WTC11 (cell line): ENCODE measurements at regions not wholly inside any gene's neighbourhood (a gene's known extent, or its start where the extent isn't known, plus 50 kb on each side); places are given as distances from the start of the nearest gene placed in this dataset.

Experiments
- ATAC-seq: fragments of 200-7000 bp; cut with Tn5 transposase; 2 replicates; pipeline ENCODE4 v1.10.0; 2021; ENCODE audit warnings: mild to moderate bottlenecking, moderate library complexity
- CTCF ChIA-PET: fragments of 300-600 bp; sonication (Branson Sonifier 250); formaldehyde crosslinking; loops from one replicate; lab custom pipeline; 2021; ENCODE audit warnings: antibody characterized with exemption; lab: Charles Lee
- POLR2A ChIA-PET: fragments of 350-600 bp; sonication (Branson Sonifier 250); formaldehyde crosslinking; loops from one replicate; lab custom pipeline; 2021; ENCODE audit warnings: antibody characterized with exemption; lab: Charles Lee
- DNase-seq: peaks from one replicate; pipeline ENCODE4 v3.0.0; 2021; ENCODE audit warnings: low spot score
- H3K27ac Mint-ChIP-seq: 2 replicates; pipeline ENCODE4 v1.8.0; 2021; ENCODE audit warnings: mixed read lengths
- H3K27me3 Mint-ChIP-seq: 2 replicates; pipeline ENCODE4 v1.8.0; 2021; ENCODE audit warnings: low read depth, mild to moderate bottlenecking, moderate library complexity, mixed read lengths
- H3K36me3 Mint-ChIP-seq: 2 replicates; pipeline ENCODE4 v1.8.0; 2021; ENCODE audit warnings: mixed read lengths
- H3K4me1 Mint-ChIP-seq: 2 replicates; pipeline ENCODE4 v1.8.0; 2022; ENCODE audit warnings: mixed read lengths
- H3K4me3 Mint-ChIP-seq: 2 replicates; pipeline ENCODE4 v1.8.0; 2021; ENCODE audit warnings: mild to moderate bottlenecking, moderate library complexity, mixed read lengths
- H3K9me3 Mint-ChIP-seq: 2 replicates; pipeline ENCODE4 v1.8.0; 2021; ENCODE audit warnings: mixed read lengths
- ATF1 ChIP-seq: sonication (generic); formaldehyde crosslinking; IDR thresholded peaks from 2 replicates; pipeline ENCODE4 v1.8.1; 2023; ENCODE audit warnings: mild to moderate bottlenecking, moderate library complexity, missing genetic modification reagents
- ATF6 ChIP-seq: sonication (generic); formaldehyde crosslinking; IDR thresholded peaks from 2 replicates; pipeline ENCODE4 v1.8.1; 2023; ENCODE audit warnings: mild to moderate bottlenecking, missing genetic modification reagents
- CBFB ChIP-seq: sonication (generic); formaldehyde crosslinking; IDR thresholded peaks from 2 replicates; pipeline ENCODE4 v1.8.1; 2022; ENCODE audit warnings: mild to moderate bottlenecking, low read depth, missing genetic modification reagents
- EMX1 ChIP-seq: fragments of 250-450 bp; sonication (Bioruptor Pico); IDR thresholded peaks from 2 replicates; pipeline ENCODE4 v1.8.0; 2021; ENCODE audit warnings: mild to moderate bottlenecking
- FOXP1 ChIP-seq: sonication (generic); formaldehyde crosslinking; IDR thresholded peaks from 2 replicates; pipeline ENCODE4 v1.8.0; 2022; ENCODE audit warnings: missing genetic modification reagents, mild to moderate bottlenecking, moderate library complexity, borderline replicate concordance
- GABPB1 ChIP-seq: sonication (generic); formaldehyde crosslinking; IDR thresholded peaks from 2 replicates; pipeline ENCODE4 v1.8.1; 2023; ENCODE audit warnings: mild to moderate bottlenecking, missing genetic modification reagents
- JUN ChIP-seq: sonication (generic); formaldehyde crosslinking; IDR thresholded peaks from 2 replicates; pipeline ENCODE4 v1.8.0; 2023; ENCODE audit warnings: mild to moderate bottlenecking, missing genetic modification reagents
- MAX ChIP-seq: sonication (generic); formaldehyde crosslinking; IDR thresholded peaks from 2 replicates; pipeline ENCODE4 v1.8.0; 2022; ENCODE audit warnings: mild to moderate bottlenecking, missing genetic modification reagents
- MYBL2 ChIP-seq: sonication (generic); formaldehyde crosslinking; IDR thresholded peaks from 2 replicates; pipeline ENCODE4 v1.8.1; 2023; ENCODE audit warnings: mild to moderate bottlenecking, moderate library complexity, missing genetic modification reagents
- NR3C1 ChIP-seq: sonication (generic); formaldehyde crosslinking; conservative IDR thresholded peaks from 2 replicates; pipeline ENCODE4 v1.8.1; 2023; ENCODE audit warnings: low read depth, mild to moderate bottlenecking, missing genetic modification reagents
- PREB ChIP-seq: sonication (generic); formaldehyde crosslinking; IDR thresholded peaks from 2 replicates; pipeline ENCODE4 v1.8.1; 2022; ENCODE audit warnings: mild to moderate bottlenecking, missing genetic modification reagents, moderate library complexity, borderline replicate concordance
- TP53 ChIP-seq: sonication (generic); formaldehyde crosslinking; IDR thresholded peaks from 2 replicates; pipeline ENCODE4 v1.8.1; 2023; ENCODE audit warnings: mild to moderate bottlenecking, missing genetic modification reagents
- ZNF138 ChIP-seq: sonication (generic); formaldehyde crosslinking; conservative IDR thresholded peaks from 2 replicates; pipeline ENCODE4 v1.8.1; 2022; ENCODE audit warnings: mild to moderate bottlenecking, moderate library complexity, missing genetic modification reagents
- ZNF219 ChIP-seq: sonication (generic); formaldehyde crosslinking; IDR thresholded peaks from 2 replicates; pipeline ENCODE4 v1.8.0; 2023; ENCODE audit warnings: missing genetic modification reagents, mild to moderate bottlenecking, borderline replicate concordance
- ZNF263 ChIP-seq: sonication (generic); formaldehyde crosslinking; IDR thresholded peaks from 2 replicates; pipeline ENCODE4 v1.8.1; 2022; ENCODE audit warnings: low read depth, mild to moderate bottlenecking, moderate library complexity, missing genetic modification reagents
- ZNF671 ChIP-seq: fragments of 250-450 bp; sonication (Bioruptor Pico); IDR thresholded peaks from 2 replicates; pipeline ENCODE4 v1.8.0; 2021; ENCODE audit warnings: mild to moderate bottlenecking
- TF ChIP-seq, protein P1 (sequence below): sonication (generic); formaldehyde crosslinking; IDR thresholded peaks from 2 replicates; pipeline ENCODE4 v1.8.1; 2022; ENCODE audit warnings: missing genetic modification reagents, borderline replicate concordance
- TF ChIP-seq, protein P2 (sequence below): sonication (generic); formaldehyde crosslinking; conservative IDR thresholded peaks from 2 replicates; pipeline ENCODE4 v1.8.1; 2023; ENCODE audit warnings: mild to moderate bottlenecking, low read depth, missing genetic modification reagents, moderate library complexity
- TF ChIP-seq, protein P3 (sequence below): sonication (generic); formaldehyde crosslinking; IDR thresholded peaks from 2 replicates; pipeline ENCODE4 v1.8.1; 2022; ENCODE audit warnings: low read depth, missing genetic modification reagents, borderline replicate concordance

DNA sequence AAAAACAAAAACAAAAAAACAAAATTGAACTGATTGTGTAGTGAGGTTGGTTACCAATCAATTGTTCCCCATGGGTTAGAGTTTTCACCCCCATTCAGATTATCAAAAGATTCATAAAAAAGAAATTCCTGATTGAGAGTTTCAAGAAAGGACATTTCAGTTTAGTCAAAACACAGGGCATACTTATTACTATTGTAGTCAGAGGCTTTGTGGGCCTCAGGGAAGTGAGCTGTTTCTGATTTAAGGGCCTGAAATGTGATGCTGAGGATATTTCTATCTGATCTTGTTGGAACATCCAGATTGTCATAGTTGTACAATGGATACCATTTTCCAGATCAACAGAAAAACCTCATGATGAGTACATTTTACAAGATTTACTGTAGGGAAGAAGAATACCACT lies 368.1 kb upstream of the NETO1 start (continued):
- TF ChIP-seq ZNF138, result no peak
- TF ChIP-seq, protein P1, sequence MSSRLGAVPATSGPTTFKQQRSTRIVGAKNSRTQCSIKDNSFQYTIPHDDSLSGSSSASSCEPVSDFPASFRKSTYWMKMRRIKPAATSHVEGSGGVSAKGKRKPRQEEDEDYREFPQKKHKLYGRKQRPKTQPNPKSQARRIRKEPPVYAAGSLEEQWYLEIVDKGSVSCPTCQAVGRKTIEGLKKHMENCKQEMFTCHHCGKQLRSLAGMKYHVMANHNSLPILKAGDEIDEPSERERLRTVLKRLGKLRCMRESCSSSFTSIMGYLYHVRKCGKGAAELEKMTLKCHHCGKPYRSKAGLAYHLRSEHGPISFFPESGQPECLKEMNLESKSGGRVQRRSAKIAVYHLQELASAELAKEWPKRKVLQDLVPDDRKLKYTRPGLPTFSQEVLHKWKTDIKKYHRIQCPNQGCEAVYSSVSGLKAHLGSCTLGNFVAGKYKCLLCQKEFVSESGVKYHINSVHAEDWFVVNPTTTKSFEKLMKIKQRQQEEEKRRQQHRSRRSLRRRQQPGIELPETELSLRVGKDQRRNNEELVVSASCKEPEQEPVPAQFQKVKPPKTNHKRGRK (CRISPR knock-in tag), result no peak
- no peak for TF ChIP-seq MAX (CRISPR knock-in tag)
- TF ChIP-seq TP53 (CRISPR knock-in tag), result no peak
- TF ChIP-seq EMX1 (CRISPR knock-in tag), result no peak
- TF ChIP-seq NR3C1, result no peak
- no peak for TF ChIP-seq ATF6 (CRISPR knock-in tag)
- no peak for TF ChIP-seq GABPB1 (CRISPR knock-in tag)
- no peak for TF ChIP-seq JUN
- no peak for TF ChIP-seq ATF1 (CRISPR knock-in tag)

- H3K4me1 Mint-ChIP-seq, result peaks cover 8% of the 10 kb centered on the region; the same call in 1 of the 2 replicates
- no peak for DNase-seq
- ATAC-seq, result no peak
- TF ChIP-seq FOXP1 (CRISPR knock-in tag), result no peak
- no peak for TF ChIP-seq ATF1 (CRISPR knock-in tag)
- no peak for TF ChIP-seq ZNF263
- no peak for TF ChIP-seq CBFB (CRISPR knock-in tag)
- TF ChIP-seq MYBL2, result no peak
- ChIA-PET CTCF (no interaction called here), POLR2A (no interaction called here)
- no peak overlapping the region for H3K27ac Mint-ChIP-seq
- no peak overlapping the region for H3K4me3 Mint-ChIP-seq
- peaks cover 11% of the 10 kb centered on the region for H3K9me3 Mint-ChIP-seq
- no peaks in the 10 kb centered on the region; the same call in 1 of the 2 replicates for H3K36me3 Mint-ChIP-seq
- no peaks in the 10 kb centered on the region for H3K27me3 Mint-ChIP-seq
These were observed 367.7 kb upstream of the NETO1 start for GRCh38 chr18:73235491-73235890.

DNA sequence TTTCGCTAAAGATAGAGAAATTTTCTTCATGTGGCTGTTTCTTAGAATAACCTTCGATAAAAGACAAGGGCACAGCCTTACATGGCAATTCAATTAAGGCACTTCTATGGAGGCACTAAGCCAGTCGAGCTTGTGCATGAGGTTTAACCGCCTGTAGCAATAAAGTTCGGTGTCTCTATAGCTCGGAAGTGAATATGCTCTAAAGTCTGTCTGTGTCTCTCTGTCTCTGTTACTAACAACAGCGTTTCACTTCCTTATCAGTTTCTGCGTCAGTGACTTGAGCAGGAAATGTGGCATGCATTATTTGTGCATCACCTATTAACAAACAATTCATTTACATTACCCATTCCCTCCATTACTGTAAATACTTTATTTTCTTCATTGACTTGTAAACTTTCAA lies 365.1 kb upstream of the NETO1 start:
- TF ChIP-seq, protein P2, sequence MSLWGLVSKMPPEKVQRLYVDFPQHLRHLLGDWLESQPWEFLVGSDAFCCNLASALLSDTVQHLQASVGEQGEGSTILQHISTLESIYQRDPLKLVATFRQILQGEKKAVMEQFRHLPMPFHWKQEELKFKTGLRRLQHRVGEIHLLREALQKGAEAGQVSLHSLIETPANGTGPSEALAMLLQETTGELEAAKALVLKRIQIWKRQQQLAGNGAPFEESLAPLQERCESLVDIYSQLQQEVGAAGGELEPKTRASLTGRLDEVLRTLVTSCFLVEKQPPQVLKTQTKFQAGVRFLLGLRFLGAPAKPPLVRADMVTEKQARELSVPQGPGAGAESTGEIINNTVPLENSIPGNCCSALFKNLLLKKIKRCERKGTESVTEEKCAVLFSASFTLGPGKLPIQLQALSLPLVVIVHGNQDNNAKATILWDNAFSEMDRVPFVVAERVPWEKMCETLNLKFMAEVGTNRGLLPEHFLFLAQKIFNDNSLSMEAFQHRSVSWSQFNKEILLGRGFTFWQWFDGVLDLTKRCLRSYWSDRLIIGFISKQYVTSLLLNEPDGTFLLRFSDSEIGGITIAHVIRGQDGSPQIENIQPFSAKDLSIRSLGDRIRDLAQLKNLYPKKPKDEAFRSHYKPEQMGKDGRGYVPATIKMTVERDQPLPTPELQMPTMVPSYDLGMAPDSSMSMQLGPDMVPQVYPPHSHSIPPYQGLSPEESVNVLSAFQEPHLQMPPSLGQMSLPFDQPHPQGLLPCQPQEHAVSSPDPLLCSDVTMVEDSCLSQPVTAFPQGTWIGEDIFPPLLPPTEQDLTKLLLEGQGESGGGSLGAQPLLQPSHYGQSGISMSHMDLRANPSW (CRISPR knock-in tag), result no peak
- TF ChIP-seq ZNF219 (no peak), ZNF671 (CRISPR knock-in tag) (no peak), TP53 (CRISPR knock-in tag) (no peak), PREB (CRISPR knock-in tag) (no peak)
- TF ChIP-seq, protein P3, sequence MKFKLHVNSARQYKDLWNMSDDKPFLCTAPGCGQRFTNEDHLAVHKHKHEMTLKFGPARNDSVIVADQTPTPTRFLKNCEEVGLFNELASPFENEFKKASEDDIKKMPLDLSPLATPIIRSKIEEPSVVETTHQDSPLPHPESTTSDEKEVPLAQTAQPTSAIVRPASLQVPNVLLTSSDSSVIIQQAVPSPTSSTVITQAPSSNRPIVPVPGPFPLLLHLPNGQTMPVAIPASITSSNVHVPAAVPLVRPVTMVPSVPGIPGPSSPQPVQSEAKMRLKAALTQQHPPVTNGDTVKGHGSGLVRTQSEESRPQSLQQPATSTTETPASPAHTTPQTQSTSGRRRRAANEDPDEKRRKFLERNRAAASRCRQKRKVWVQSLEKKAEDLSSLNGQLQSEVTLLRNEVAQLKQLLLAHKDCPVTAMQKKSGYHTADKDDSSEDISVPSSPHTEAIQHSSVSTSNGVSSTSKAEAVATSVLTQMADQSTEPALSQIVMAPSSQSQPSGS (CRISPR knock-in tag), result no peak
- TF ChIP-seq, all 79 proteins: peak for 0
- ATAC-seq, result no peak
- DNase-seq, result no peak
- POLR2A ChIA-PET, result no interaction called here
- CTCF ChIA-PET, result no interaction called here
- no peak overlapping the region for H3K4me3 Mint-ChIP-seq
- no peaks in the 10 kb centered on the region for H3K27me3 Mint-ChIP-seq
- no peaks in the 10 kb centered on the region for H3K4me1 Mint-ChIP-seq
- H3K36me3 Mint-ChIP-seq, result no peaks in the 10 kb centered on the region; the same call in 1 of the 2 replicates
- no peak overlapping the region for H3K27ac Mint-ChIP-seq
- peaks cover 3% of the 10 kb centered on the region; the same call in 1 of the 2 replicates for H3K9me3 Mint-ChIP-seq
